ENCODE measurements at regions not wholly inside any gene's neighbourhood (a gene's known extent, or its start where the extent isn't known, plus 50 kb on each side); places are given as distances from the start of the nearest gene placed in this dataset.
"Not testable (repeated sequence)": the region's sequence is repeated elsewhere in the genome, so short reads cannot be mapped to it uniquely, and the experiment has no call there.

DNA sequence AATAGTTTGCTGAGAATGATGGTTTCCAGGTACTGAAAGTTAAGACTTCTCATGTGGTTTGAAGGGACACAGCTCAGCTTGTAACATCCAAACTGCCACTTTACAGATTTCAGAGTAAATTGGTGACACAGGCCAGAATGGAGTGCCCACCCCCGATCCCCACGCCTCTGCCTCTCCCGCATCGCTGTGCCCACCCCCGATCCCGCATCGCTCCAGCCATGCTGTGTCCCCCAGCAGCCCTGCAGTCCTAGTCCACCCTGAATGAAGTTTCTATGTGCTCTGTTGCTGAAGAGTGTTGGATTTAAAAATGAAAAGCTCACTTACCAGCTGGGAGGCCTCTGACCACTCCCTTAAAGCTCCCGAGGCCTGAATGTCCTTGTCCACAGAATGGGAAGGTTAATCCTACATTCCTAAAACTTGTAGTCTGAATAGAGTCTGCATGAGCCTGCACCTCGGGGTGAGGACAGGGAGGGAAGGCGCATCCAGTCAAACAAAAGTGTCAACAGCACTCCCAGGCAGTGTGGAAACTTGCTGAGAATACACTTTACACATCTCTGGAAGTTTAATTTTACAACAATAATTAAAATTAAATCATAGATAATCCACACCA is 176.4 kb upstream of the ID2 start:
- no peak overlapping the region for H3K4me3 ChIP-seq (ENCODE audit: control insufficient read depth, low read depth, low read length)
- DNase-seq (ENCODE audit: low read depth) = no peak
- TF ChIP-seq, protein P1, sequence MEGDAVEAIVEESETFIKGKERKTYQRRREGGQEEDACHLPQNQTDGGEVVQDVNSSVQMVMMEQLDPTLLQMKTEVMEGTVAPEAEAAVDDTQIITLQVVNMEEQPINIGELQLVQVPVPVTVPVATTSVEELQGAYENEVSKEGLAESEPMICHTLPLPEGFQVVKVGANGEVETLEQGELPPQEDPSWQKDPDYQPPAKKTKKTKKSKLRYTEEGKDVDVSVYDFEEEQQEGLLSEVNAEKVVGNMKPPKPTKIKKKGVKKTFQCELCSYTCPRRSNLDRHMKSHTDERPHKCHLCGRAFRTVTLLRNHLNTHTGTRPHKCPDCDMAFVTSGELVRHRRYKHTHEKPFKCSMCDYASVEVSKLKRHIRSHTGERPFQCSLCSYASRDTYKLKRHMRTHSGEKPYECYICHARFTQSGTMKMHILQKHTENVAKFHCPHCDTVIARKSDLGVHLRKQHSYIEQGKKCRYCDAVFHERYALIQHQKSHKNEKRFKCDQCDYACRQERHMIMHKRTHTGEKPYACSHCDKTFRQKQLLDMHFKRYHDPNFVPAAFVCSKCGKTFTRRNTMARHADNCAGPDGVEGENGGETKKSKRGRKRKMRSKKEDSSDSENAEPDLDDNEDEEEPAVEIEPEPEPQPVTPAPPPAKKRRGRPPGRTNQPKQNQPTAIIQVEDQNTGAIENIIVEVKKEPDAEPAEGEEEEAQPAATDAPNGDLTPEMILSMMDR (conservative IDR thresholded peaks at IDR 0.05; ENCODE audit: control insufficient read depth, insufficient read depth, low read depth, low read length) = no peak

DNA sequence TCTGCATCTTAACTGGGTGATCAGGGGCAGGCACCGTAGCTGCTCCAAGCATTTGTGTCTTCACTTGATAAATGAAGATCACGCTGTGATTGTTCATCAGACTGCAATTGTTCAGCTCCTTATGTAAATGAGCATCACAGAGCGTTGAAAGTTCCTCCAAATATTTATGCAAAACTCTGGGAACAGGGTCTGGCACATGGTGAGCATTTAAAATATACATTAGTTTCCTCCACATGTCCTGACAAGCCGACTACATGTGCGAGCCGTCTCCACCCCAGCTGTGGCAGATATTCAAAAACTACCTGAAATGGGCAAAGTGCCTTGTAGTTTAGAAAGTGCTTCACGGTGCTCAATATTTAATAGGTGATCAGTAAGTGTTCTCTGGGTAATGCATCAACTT is 175.1 kb upstream of the ID2 start:
- no peak overlapping the region for H3K4me3 ChIP-seq (ENCODE audit: control insufficient read depth, low read depth, low read length)
- DNase-seq (ENCODE audit: low read depth) = no peak

DNA sequence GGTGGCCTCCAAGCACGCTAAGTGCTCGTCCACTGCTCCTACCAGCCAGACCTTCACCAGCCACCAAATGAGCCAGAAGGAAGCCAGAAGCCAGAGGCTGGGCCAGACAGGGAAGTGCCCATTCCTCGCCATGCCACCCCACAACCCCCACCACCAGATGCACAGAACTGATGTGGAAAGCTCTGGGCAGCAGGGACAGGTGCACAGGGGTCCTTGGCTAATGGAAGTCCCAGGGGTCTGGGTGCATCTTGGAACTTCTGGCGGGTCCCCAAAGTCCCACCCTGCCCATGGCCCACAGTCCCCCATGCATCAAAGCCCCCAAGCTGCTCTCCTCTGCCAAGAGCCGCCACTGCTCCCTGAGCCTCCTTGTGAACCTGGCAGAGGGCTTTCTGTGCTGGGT is 173.1 kb upstream of the ID2 start:
- H3K4me3 ChIP-seq (ENCODE audit: control insufficient read depth, low read depth, low read length) = no peak overlapping the region
- TF ChIP-seq, protein P1 (conservative IDR thresholded peaks at IDR 0.05; ENCODE audit: control insufficient read depth, insufficient read depth, low read depth, low read length) = no peak
- DNase-seq (ENCODE audit: low read depth) = no peak

More for the DNA sequence above, 175.1 kb upstream of the ID2 start:
- TF ChIP-seq, protein P1 (conservative IDR thresholded peaks at IDR 0.05; ENCODE audit: control insufficient read depth, insufficient read depth, low read depth, low read length) = no peak

DNA sequence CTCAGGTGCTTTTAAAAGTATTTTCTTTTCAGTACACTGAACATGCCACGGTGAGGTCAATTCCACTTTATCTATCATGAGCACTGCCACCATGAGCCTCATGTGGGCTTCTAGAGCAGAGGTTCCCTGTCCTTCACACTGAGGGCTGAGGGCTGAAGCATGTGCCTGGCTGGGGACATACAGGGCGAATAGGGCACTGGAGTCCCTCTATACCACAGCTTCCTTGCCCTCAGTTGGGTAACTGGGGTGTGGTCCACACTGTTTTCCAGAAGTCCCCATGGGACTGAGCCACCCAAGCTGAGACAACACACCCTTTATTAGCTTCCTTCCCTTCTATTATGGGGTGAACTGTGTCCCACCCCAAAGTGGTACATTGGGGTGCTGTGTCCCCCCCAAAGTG is 172.2 kb upstream of the ID2 start:
- DNase-seq (ENCODE audit: low read depth) = no peak
- no peak overlapping the region for H3K4me3 ChIP-seq (ENCODE audit: control insufficient read depth, low read depth, low read length)
- TF ChIP-seq, protein P1 (conservative IDR thresholded peaks at IDR 0.05; ENCODE audit: control insufficient read depth, insufficient read depth, low read depth, low read length) = no peak

DNA sequence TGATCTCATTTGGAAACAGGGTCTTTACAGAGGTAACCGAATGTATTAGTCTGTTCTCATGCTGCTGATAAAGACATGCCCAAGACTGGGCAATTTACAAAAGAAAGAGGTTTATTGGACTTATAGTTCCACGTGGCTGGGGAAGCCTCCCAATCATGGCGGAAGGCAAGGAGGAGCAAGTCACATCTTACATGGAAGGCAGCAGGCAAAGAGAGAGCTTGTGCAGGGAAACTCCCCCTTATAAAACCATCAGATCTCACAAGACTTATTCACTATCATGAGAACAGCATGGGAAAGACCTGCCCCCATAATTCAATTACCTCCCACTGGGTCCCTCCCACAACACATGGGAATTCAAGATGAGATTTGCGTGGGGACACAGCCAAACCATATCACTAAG is 171.8 kb upstream of the ID2 start:
- H3K4me3 ChIP-seq (ENCODE audit: control insufficient read depth, low read depth, low read length); DNase-seq (ENCODE audit: low read depth): not testable (repeated sequence)

DNA sequence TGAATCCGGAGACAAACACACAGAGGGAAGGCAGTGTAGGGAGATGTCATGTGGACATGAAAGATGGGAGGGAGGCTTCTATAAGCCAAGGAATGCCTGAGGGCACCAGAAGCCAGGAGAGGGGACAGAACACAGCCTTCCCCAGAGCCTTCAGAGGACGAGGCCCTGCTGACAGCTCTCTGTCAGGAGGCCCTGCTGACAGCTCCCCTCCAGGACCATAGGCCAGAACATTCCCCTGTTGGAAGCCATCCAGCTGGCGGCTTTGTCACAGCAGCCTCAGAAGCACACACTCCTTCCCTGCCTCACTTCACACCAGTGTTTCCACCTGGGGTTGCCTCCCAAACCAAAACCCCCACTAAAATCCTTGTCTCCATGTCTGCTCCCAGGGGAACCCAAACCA is 171.3 kb upstream of the ID2 start:
- no peak for DNase-seq (ENCODE audit: low read depth)
- no peak overlapping the region for H3K4me3 ChIP-seq (ENCODE audit: control insufficient read depth, low read depth, low read length)
- TF ChIP-seq, protein P1 (conservative IDR thresholded peaks at IDR 0.05; ENCODE audit: control insufficient read depth, insufficient read depth, low read depth, low read length) = no peak

DNA sequence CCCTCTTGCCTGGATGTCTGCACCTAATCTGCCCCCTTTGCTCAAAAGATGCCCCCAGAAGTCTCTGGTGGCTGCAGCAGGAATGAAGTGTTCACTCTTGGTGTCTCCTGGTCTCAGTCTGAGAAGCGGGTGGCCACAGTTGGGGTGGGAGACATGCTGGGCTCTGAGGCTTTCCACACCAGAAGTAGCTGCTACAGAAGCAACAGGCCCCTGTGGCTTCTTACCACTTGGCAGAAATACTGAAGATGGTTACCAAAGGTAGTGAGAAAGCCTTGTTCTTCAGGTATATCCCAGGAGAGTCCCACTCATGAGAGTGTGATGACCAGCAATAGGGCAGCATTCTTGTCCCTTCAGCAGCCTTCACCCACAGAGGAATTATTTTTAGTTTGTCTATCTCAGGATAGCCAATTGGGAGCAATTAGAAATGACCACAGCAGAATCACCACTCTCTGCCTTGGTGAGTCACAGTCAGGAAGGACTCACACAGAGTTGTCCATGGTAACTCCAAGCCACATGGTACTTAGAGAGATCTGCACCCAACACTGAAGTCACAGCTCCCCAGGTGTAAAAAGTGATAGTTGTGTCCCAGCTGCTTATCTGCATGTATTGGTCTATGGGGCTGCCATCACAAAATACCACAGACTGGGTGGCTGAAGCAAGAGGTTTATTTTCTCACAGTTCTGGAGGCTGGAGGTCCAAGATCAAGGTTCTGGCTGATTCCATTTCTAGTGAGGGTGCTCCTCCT is 169.8 kb upstream of the ID2 start:
- DNase-seq (ENCODE audit: low read depth) = peak; percentile 70
- H3K4me3 ChIP-seq (ENCODE audit: control insufficient read depth, low read depth, low read length) = no peak overlapping the region
- TF ChIP-seq, protein P1 (conservative IDR thresholded peaks at IDR 0.05; ENCODE audit: control insufficient read depth, insufficient read depth, low read depth, low read length) = no peak

Data from fibroblast of mammary gland (primary cell).